Activated CD4-positive, alpha-beta memory T cell treated with anti-CD3 and anti-CD28 coated beads for 36 hours (primary cell): ENCODE measurements at regions not wholly inside any gene's neighbourhood (a gene's known extent, or its start where the extent isn't known, plus 50 kb on each side); places are given as distances from the start of the nearest gene placed in this dataset.

ENCODE experiments used
- CTCF ChIA-PET: fragments of 350-600 bp; sonication (Branson Sonifier 250); formaldehyde crosslinking; loops from one replicate; lab custom pipeline; 2021; ENCODE audit warnings: antibody characterized with exemption, inconsistent platforms; lab: Charles Lee
- POLR2A ChIA-PET: fragments of 350-600 bp; sonication (Branson Sonifier 250); formaldehyde crosslinking; loops from one replicate; lab custom pipeline; 2021; ENCODE audit warnings: antibody characterized with exemption; lab: Charles Lee
- DNase-seq: peaks from one replicate; pipeline ENCODE4 v3.0.0-alpha.2; 2020
- H3K27ac Mint-ChIP-seq: one replicate; pipeline ENCODE4 v1.8.0; 2021; ENCODE audit warnings: mixed read lengths
- H3K27me3 Mint-ChIP-seq: one replicate; pipeline ENCODE4 v1.8.0; 2021; ENCODE audit warnings: mixed read lengths
- H3K36me3 Mint-ChIP-seq: one replicate; pipeline ENCODE4 v1.8.0; 2021; ENCODE audit warnings: mixed read lengths
- H3K4me1 Mint-ChIP-seq: one replicate; pipeline ENCODE4 v1.8.0; 2021; ENCODE audit warnings: low read depth, mixed read lengths
- H3K4me3 Mint-ChIP-seq: one replicate; pipeline ENCODE4 v1.8.0; 2021; ENCODE audit warnings: mild to moderate bottlenecking, mixed read lengths
- H3K9me3 Mint-ChIP-seq: one replicate; pipeline ENCODE4 v1.8.0; 2021; ENCODE audit warnings: mixed read lengths
- intact Hi-C: fragments of 100-400 bp; cut with micrococcal nuclease; formaldehyde crosslinking; loops from one replicate; pipeline ENCODE4 v1.15.1; 2023

- intact Hi-C loops, result no loop called here
- DNase-seq, result no peak
- ChIA-PET CTCF (no interaction called here), POLR2A (no interaction called here)
- Mint-ChIP-seq H3K27ac (no peak overlapping the region), H3K27me3 (no peaks in the 10 kb centered on the region), H3K4me1 (no peaks in the 10 kb centered on the region), H3K9me3 (peaks cover 18% of the 10 kb centered on the region), H3K4me3 (no peak overlapping the region), H3K36me3 (no peaks in the 10 kb centered on the region)
Measured at GRCh38 chr5:15417156-15417555, 82.8 kb upstream of the FBXL7 start.

GRCh38 chr5:15406478-15406877 lies 93.5 kb upstream of the FBXL7 start:
- intact Hi-C loops, result no loop called here
- peaks cover 22% of the 10 kb centered on the region for H3K9me3 Mint-ChIP-seq
- H3K27me3 Mint-ChIP-seq, result no peaks in the 10 kb centered on the region
- H3K36me3 Mint-ChIP-seq, result no peaks in the 10 kb centered on the region
- H3K4me3 Mint-ChIP-seq, result no peak overlapping the region
- H3K27ac Mint-ChIP-seq, result no peak overlapping the region
- H3K4me1 Mint-ChIP-seq, result no peaks in the 10 kb centered on the region
- ChIA-PET POLR2A (no interaction called here), CTCF (no interaction called here)
- no peak for DNase-seq

- Mint-ChIP-seq H3K9me3 (no peaks in the 10 kb centered on the region), H3K27me3 (no peaks in the 10 kb centered on the region), H3K27ac (no peak overlapping the region), H3K4me1 (no peaks in the 10 kb centered on the region), H3K36me3 (no peaks in the 10 kb centered on the region), H3K4me3 (no peak overlapping the region)
- intact Hi-C loops, result no loop called here
- DNase-seq, result no peak
- ChIA-PET CTCF (no interaction called here), POLR2A (no interaction called here)
Measured at GRCh38 chr5:15393146-15393545, 106.8 kb upstream of the FBXL7 start.

- intact Hi-C loops, result no loop called here
- no peaks in the 10 kb centered on the region for H3K9me3 Mint-ChIP-seq
- ChIA-PET POLR2A (no interaction called here), CTCF (no interaction called here)
- no peak overlapping the region for H3K4me3 Mint-ChIP-seq
- DNase-seq, result no peak
- no peaks in the 10 kb centered on the region for H3K4me1 Mint-ChIP-seq
- no peak overlapping the region for H3K27ac Mint-ChIP-seq
- no peaks in the 10 kb centered on the region for H3K36me3 Mint-ChIP-seq
- no peaks in the 10 kb centered on the region for H3K27me3 Mint-ChIP-seq
Measured at GRCh38 chr5:15391704-15392397, 108.1 kb upstream of the FBXL7 start.

- Mint-ChIP-seq H3K27ac (no peak overlapping the region), H3K4me3 (no peak overlapping the region)
- POLR2A ChIA-PET, result no interaction called here
Measured at GRCh38 chr5:15388866-15389265, 111.1 kb upstream of the FBXL7 start.

GRCh38 chr5:15387931-15388524 lies 112.0 kb upstream of the FBXL7 start:
- POLR2A ChIA-PET, result no interaction called here
- DNase-seq, result no peak
- intact Hi-C loops, result no loop called here

More at GRCh38 chr5:15388866-15389265, 111.1 kb upstream of the FBXL7 start:
- CTCF ChIA-PET, result no interaction called here
- Mint-ChIP-seq H3K9me3 (no peaks in the 10 kb centered on the region), H3K36me3 (no peaks in the 10 kb centered on the region), H3K4me1 (no peaks in the 10 kb centered on the region), H3K27me3 (no peaks in the 10 kb centered on the region)
- intact Hi-C loops, result no loop called here
- DNase-seq, result no peak

GRCh38 chr5:15386122-15386521 lies 113.9 kb upstream of the FBXL7 start:
- H3K4me1 Mint-ChIP-seq, result no peaks in the 10 kb centered on the region

More at GRCh38 chr5:15387931-15388524, 112.0 kb upstream of the FBXL7 start:
- Mint-ChIP-seq H3K36me3 (no peaks in the 10 kb centered on the region), H3K4me3 (no peak overlapping the region), H3K4me1 (no peaks in the 10 kb centered on the region), H3K27me3 (no peaks in the 10 kb centered on the region), H3K27ac (no peak overlapping the region), H3K9me3 (no peaks in the 10 kb centered on the region)
- CTCF ChIA-PET, result no interaction called here

GRCh38 chr5:15385553-15385952 lies 114.4 kb upstream of the FBXL7 start:
- intact Hi-C loops, result no loop called here
- Mint-ChIP-seq H3K27me3 (no peaks in the 10 kb centered on the region), H3K4me1 (no peaks in the 10 kb centered on the region), H3K9me3 (no peaks in the 10 kb centered on the region), H3K36me3 (no peaks in the 10 kb centered on the region), H3K4me3 (no peak overlapping the region), H3K27ac (no peak overlapping the region)
- ChIA-PET POLR2A (no interaction called here), CTCF (no interaction called here)
- DNase-seq, result no peak

More at GRCh38 chr5:15386122-15386521, 113.9 kb upstream of the FBXL7 start:
- Mint-ChIP-seq H3K4me3 (no peak overlapping the region), H3K27ac (no peak overlapping the region), H3K36me3 (no peaks in the 10 kb centered on the region), H3K9me3 (no peaks in the 10 kb centered on the region), H3K27me3 (no peaks in the 10 kb centered on the region)
- ChIA-PET POLR2A (no interaction called here), CTCF (no interaction called here)
- intact Hi-C loops, result no loop called here
- no peak for DNase-seq

GRCh38 chr5:15385037-15385436 lies 114.9 kb upstream of the FBXL7 start:
- ChIA-PET CTCF (no interaction called here), POLR2A (no interaction called here)
- intact Hi-C loops, result no loop called here

GRCh38 chr5:15384581-15384980 lies 115.4 kb upstream of the FBXL7 start:
- intact Hi-C loops, result no loop called here
- H3K4me1 Mint-ChIP-seq, result no peaks in the 10 kb centered on the region
- H3K9me3 Mint-ChIP-seq, result no peaks in the 10 kb centered on the region
- DNase-seq, result no peak
- ChIA-PET POLR2A (no interaction called here), CTCF (no interaction called here)
- no peaks in the 10 kb centered on the region for H3K27me3 Mint-ChIP-seq
- H3K36me3 Mint-ChIP-seq, result no peaks in the 10 kb centered on the region
- H3K27ac Mint-ChIP-seq, result no peak overlapping the region
- no peak overlapping the region for H3K4me3 Mint-ChIP-seq

More at GRCh38 chr5:15385037-15385436, 114.9 kb upstream of the FBXL7 start:
- Mint-ChIP-seq H3K36me3 (no peaks in the 10 kb centered on the region), H3K27me3 (no peaks in the 10 kb centered on the region), H3K4me3 (no peak overlapping the region), H3K9me3 (no peaks in the 10 kb centered on the region), H3K27ac (no peak overlapping the region), H3K4me1 (no peaks in the 10 kb centered on the region)
- no peak for DNase-seq

- Mint-ChIP-seq H3K4me3 (no peak overlapping the region), H3K27me3 (no peaks in the 10 kb centered on the region), H3K4me1 (no peaks in the 10 kb centered on the region), H3K27ac (no peak overlapping the region), H3K36me3 (no peaks in the 10 kb centered on the region), H3K9me3 (no peaks in the 10 kb centered on the region)
- ChIA-PET CTCF (no interaction called here), POLR2A (no interaction called here)
- DNase-seq, result no peak
- intact Hi-C loops, result no loop called here
Measured at GRCh38 chr5:15384176-15384575, 115.8 kb upstream of the FBXL7 start.

- H3K36me3 Mint-ChIP-seq, result no peaks in the 10 kb centered on the region
- H3K4me3 Mint-ChIP-seq, result no peak overlapping the region
- H3K27ac Mint-ChIP-seq, result no peak overlapping the region
- intact Hi-C loops, result no loop called here
- DNase-seq, result no peak
- H3K9me3 Mint-ChIP-seq, result no peaks in the 10 kb centered on the region
- POLR2A ChIA-PET, result no interaction called here
- H3K4me1 Mint-ChIP-seq, result no peaks in the 10 kb centered on the region
- no peaks in the 10 kb centered on the region for H3K27me3 Mint-ChIP-seq
- CTCF ChIA-PET, result no interaction called here
Measured at GRCh38 chr5:15383469-15383868, 116.5 kb upstream of the FBXL7 start.

GRCh38 chr5:15383021-15383420 lies 117.0 kb upstream of the FBXL7 start:
- H3K36me3 Mint-ChIP-seq, result no peaks in the 10 kb centered on the region
- intact Hi-C loops, result no loop called here
- CTCF ChIA-PET, result no interaction called here
- H3K27ac Mint-ChIP-seq, result no peak overlapping the region
- no peaks in the 10 kb centered on the region for H3K4me1 Mint-ChIP-seq
- POLR2A ChIA-PET, result no interaction called here
- no peaks in the 10 kb centered on the region for H3K27me3 Mint-ChIP-seq
- H3K4me3 Mint-ChIP-seq, result no peak overlapping the region
- DNase-seq, result no peak
- no peaks in the 10 kb centered on the region for H3K9me3 Mint-ChIP-seq
